ENCODE measurements at regions not wholly inside any gene's neighbourhood (a gene's known extent, or its start where the extent isn't known, plus 50 kb on each side); places are given as distances from the start of the nearest gene placed in this dataset.

GRCh38 chr4:42806303-42806835 is 86.1 kb upstream of the GRXCR1 start:
- Histone ChIP-seq H4K5ac (ENCODE audit: low read depth, low read length) (no peak overlapping the region), H4K8ac (ENCODE audit: low read depth in 2 of 2, low read length in 2 of 2) (no peak overlapping the region), H3K4ac (ENCODE audit: low read depth, low read length) (no peak overlapping the region), H4K91ac (ENCODE audit: insufficient read depth, low read depth, low read length) (no peak overlapping the region), H3K4me2 (ENCODE audit: low read depth, low read length) (no peak overlapping the region), H3K23ac (ENCODE audit: low read depth, low read length) (no peak overlapping the region), H4K20me1 (ENCODE audit: insufficient read depth, low read length) (no peaks in the 10 kb centered on the region), H3K18ac (ENCODE audit: low read depth, low read length) (no peak overlapping the region), H2BK15ac (ENCODE audit: low read depth, low read length) (no peak overlapping the region), H3K56ac (ENCODE audit: extremely low read depth, insufficient read depth, low read length) (no peak overlapping the region), H3K9ac (ENCODE audit: low read depth, low read length) (no peak overlapping the region), H3K9me1 (ENCODE audit: insufficient read depth, low read length) (no peaks in the 10 kb centered on the region), H3K27me3 (ENCODE audit: control insufficient read depth, insufficient read depth, low read length) (no peaks in the 10 kb centered on the region), H3K14ac (replicated peaks; ENCODE audit: low read depth, low read length) (no peak overlapping the region), H3K79me1 (ENCODE audit: low read depth in 1 of 2, low read length in 2 of 2) (no peaks in the 10 kb centered on the region), H3K36me3 (ENCODE audit: control insufficient read depth, insufficient read depth, low read length) (no peaks in the 10 kb centered on the region), H3K27ac (ENCODE audit: insufficient read depth, low read length) (no peak overlapping the region), H3K9me3 (ENCODE audit: control insufficient read depth, insufficient read depth, low read length) (peaks cover 10% of the 10 kb centered on the region; the same call in 1 of the 2 replicates), H2BK120ac (ENCODE audit: low read depth, low read length) (no peak overlapping the region), H2BK5ac (ENCODE audit: low read depth, low read length, poor library complexity, severe bottlenecking) (no peak overlapping the region), H2AFZ (replicated peaks; ENCODE audit: low read length, poor library complexity) (no peak overlapping the region), H2BK20ac (ENCODE audit: low read depth, low read length) (no peak overlapping the region), H3K4me1 (ENCODE audit: control insufficient read depth, insufficient read depth, low read length) (no peaks in the 10 kb centered on the region), H3K4me3 (ENCODE audit: insufficient read depth, low read depth, low read length) (no peak overlapping the region), H2AK9ac (replicated peaks; ENCODE audit: low read depth, low read length, poor library complexity) (no peak overlapping the region), H2AK5ac (ENCODE audit: low read depth, low read length) (no peak overlapping the region)
- ChIA-PET CTCF (no interaction called here), POLR2A (ENCODE audit: unreplicated experiment) (no interaction called here)
- in situ Hi-C loops (cut with MboI; ENCODE audit: low sequenced_read_pairs): no loop called here
- no peak for DNase-seq
- dilution Hi-C loops (cut with HindIII; ENCODE audit: low sequenced_read_pairs, unreplicated experiment): no loop called here
- no CpG with 5 or more reads among the region's 3 CpGs for WGBS, 2 experiments (ENCODE audit: extremely low coverage in 2 of 2, insufficient read length in 1 of 2)
- BruUV-seq (replicated peaks): no TSS peak
- TF ChIP-seq NFE2L2 (IDR thresholded peaks at IDR 0.05; ENCODE audit: low read depth, low read length) (no peak), MXI1 (IDR thresholded peaks at IDR 0.05; ENCODE audit: borderline replicate concordance, low read depth, low read length) (no peak), CEBPB (IDR thresholded peaks at IDR 0.05; ENCODE audit: low read depth, low read length) (no peak), MAZ (IDR thresholded peaks at IDR 0.05; ENCODE audit: borderline replicate concordance, low read depth, low read length) (no peak), ELK1 (IDR thresholded peaks at IDR 0.05; ENCODE audit: borderline replicate concordance, low read depth, low read length) (no peak), FOS (IDR thresholded peaks at IDR 0.05; ENCODE audit: low read depth, low read length) (no peak), USF2 (IDR thresholded peaks at IDR 0.05; ENCODE audit: low read depth, low read length) (no peak), CTCF (conservative IDR thresholded peaks at IDR 0.05; ENCODE audit: low read depth, low read length) (no peak), SMC3 (IDR thresholded peaks at IDR 0.05; ENCODE audit: low read depth, low read length) (no peak), RAD21 (IDR thresholded peaks at IDR 0.05; ENCODE audit: low read length) (no peak), RFX5 (IDR thresholded peaks at IDR 0.05; ENCODE audit: low read depth, low read length) (no peak), BHLHE40 (IDR thresholded peaks at IDR 0.05; ENCODE audit: low read depth, low read length) (no peak), RCOR1 (IDR thresholded peaks at IDR 0.05; ENCODE audit: insufficient replicate concordance, low read length) (no peak), POLR2A (IDR thresholded peaks at IDR 0.05; ENCODE audit: low read depth, low read length) (no peak), MAFK (IDR thresholded peaks at IDR 0.05; ENCODE audit: low read depth, low read length) (no peak), CHD1 (IDR thresholded peaks at IDR 0.05; ENCODE audit: low read depth, low read length) (no peak)
- no peak for ATAC-seq (ENCODE audit: low read depth)
- intact Hi-C loops (cut with micrococcal nuclease): no loop called here

All from IMR-90 (cell line).